ENCODE measurements at regions not wholly inside any gene's neighbourhood (a gene's known extent, or its start where the extent isn't known, plus 50 kb on each side); places are given as distances from the start of the nearest gene placed in this dataset.
"Not testable (repeated sequence)": the region's sequence is repeated elsewhere in the genome, so short reads cannot be mapped to it uniquely, and the experiment has no call there.

- DNase-seq (ENCODE audit: low read depth), result no peak
Observed at GRCh38 chrX:25442499-25442898, 426.7 kb upstream of the ARX start.

GRCh38 chrX:25433307-25433706 lies 417.5 kb upstream of the ARX start:
- no peak for DNase-seq (ENCODE audit: low read depth)

GRCh38 chrX:25432396-25432795 lies 416.6 kb upstream of the ARX start:
- no peak for DNase-seq (ENCODE audit: low read depth)

GRCh38 chrX:25427873-25428555 lies 412.2 kb upstream of the ARX start:
- DNase-seq (ENCODE audit: low read depth), result no peak

GRCh38 chrX:25404163-25404562 lies 388.4 kb upstream of the ARX start:
- DNase-seq (ENCODE audit: low read depth), result not testable (repeated sequence)

GRCh38 chrX:25389266-25389665 lies 373.5 kb upstream of the ARX start:
- DNase-seq (ENCODE audit: low read depth), result no peak

GRCh38 chrX:25383196-25383595 lies 367.4 kb upstream of the ARX start:
- no peak for DNase-seq (ENCODE audit: low read depth)

- no peak for DNase-seq (ENCODE audit: low read depth)
Observed at GRCh38 chrX:25356456-25356855, 340.7 kb upstream of the ARX start.

- no peak for DNase-seq (ENCODE audit: low read depth)
Observed at GRCh38 chrX:25344161-25344936, 328.6 kb upstream of the ARX start.

- DNase-seq (ENCODE audit: low read depth), result no peak
Observed at GRCh38 chrX:25343060-25343459, 327.3 kb upstream of the ARX start.

- DNase-seq (ENCODE audit: low read depth), result no peak
Observed at GRCh38 chrX:25337841-25338240, 322.1 kb upstream of the ARX start.

- no peak for DNase-seq (ENCODE audit: low read depth)
Observed at GRCh38 chrX:25300994-25301393, 285.2 kb upstream of the ARX start.

GRCh38 chrX:25296850-25297249 lies 281.1 kb upstream of the ARX start:
- no peak for DNase-seq (ENCODE audit: low read depth)

GRCh38 chrX:25295466-25295865 lies 279.7 kb upstream of the ARX start:
- no peak for DNase-seq (ENCODE audit: low read depth)

- no peak for DNase-seq (ENCODE audit: low read depth)
Observed at GRCh38 chrX:25290132-25290531, 274.4 kb upstream of the ARX start.

GRCh38 chrX:25288676-25289075 lies 272.9 kb upstream of the ARX start:
- no peak for DNase-seq (ENCODE audit: low read depth)

GRCh38 chrX:25287521-25287920 lies 271.8 kb upstream of the ARX start:
- no peak for DNase-seq (ENCODE audit: low read depth)

- no peak for DNase-seq (ENCODE audit: low read depth)
Observed at GRCh38 chrX:25285598-25285997, 269.8 kb upstream of the ARX start.

GRCh38 chrX:25279510-25279909 lies 263.7 kb upstream of the ARX start:
- DNase-seq (ENCODE audit: low read depth), result no peak

- no peak for DNase-seq (ENCODE audit: low read depth)
Observed at GRCh38 chrX:25278341-25278740, 262.6 kb upstream of the ARX start.

- DNase-seq (ENCODE audit: low read depth), result no peak
Observed at GRCh38 chrX:25277574-25277973, 261.8 kb upstream of the ARX start.

- DNase-seq (ENCODE audit: low read depth), result no peak
Observed at GRCh38 chrX:25275159-25275558, 259.4 kb upstream of the ARX start.

GRCh38 chrX:25241461-25241860 lies 225.7 kb upstream of the ARX start:
- DNase-seq (ENCODE audit: low read depth), result no peak

GRCh38 chrX:25226151-25226550 lies 210.4 kb upstream of the ARX start:
- no peak for DNase-seq (ENCODE audit: low read depth)

Data from activated T-helper 9 cell treated with anti-CD3 and anti-CD28 coated beads, Interleukin-2, amount 50 U/mL, for 16 hours (primary cell).